Globus pallidus (tissue), 1 donor: ENCODE measurements at regions not wholly inside any gene's neighbourhood (a gene's known extent, or its start where the extent isn't known, plus 50 kb on each side); places are given as distances from the start of the nearest gene placed in this dataset.
"Not testable (repeated sequence)": the region's sequence is repeated elsewhere in the genome, so short reads cannot be mapped to it uniquely, and the experiment has no call there.

Experiments used
- DNase-seq: peaks from one replicate; pipeline ENCODE4 v3.0.0-alpha.2; 2015; ENCODE audit warnings: low spot score

- DNase-seq, result not testable (repeated sequence)
Measured at GRCh38 chr2:111287646-111288568, 167.2 kb downstream of the BCL2L11 start.

DNA sequence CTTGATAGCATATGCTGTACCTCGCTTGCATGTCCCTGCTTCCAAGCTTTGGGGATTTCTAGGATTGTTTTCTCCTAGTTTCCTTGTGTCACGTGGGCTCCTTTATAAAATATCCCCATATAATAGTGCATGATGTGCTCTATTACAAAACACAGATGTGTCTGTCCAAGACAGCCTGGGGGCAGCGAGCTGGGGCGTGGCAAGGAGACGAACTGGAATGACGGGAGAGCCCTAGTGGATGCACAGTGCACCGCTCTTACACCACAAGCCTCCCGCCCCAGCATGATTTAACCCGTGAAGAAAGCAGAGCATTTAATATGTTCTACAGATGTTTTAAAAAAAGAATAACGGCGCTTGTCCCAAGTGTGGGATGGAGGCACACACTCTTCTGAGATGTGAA is 169.7 kb downstream of the BCL2L11 start:
- DNase-seq, result not testable (repeated sequence)

DNA sequence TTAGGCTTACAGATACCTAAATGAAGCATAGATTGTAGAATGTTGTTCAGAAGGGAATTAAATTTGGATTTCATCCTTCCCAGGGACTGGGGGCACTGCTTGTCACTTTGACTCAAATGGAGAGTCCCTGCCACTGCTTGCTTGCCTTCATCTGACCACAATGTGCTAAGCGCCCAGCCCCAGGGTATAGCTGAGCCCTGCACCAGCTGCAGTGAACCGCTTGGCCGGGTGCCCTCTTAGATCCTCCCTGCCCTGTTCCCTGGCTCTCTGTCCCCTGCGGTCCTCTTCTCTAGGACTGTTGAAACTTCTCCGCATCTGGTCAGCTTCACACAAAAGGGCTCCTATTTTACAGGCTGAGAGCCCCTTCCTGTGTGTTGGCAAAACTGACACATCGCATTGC is 170.9 kb downstream of the BCL2L11 start:
- DNase-seq, result not testable (repeated sequence)

- DNase-seq, result not testable (repeated sequence)
Measured at GRCh38 chr2:111292232-111292968, 171.7 kb downstream of the BCL2L11 start.

- not testable (repeated sequence) for DNase-seq
Measured at GRCh38 chr2:111294699-111295098, 174.0 kb downstream of the BCL2L11 start.

DNA sequence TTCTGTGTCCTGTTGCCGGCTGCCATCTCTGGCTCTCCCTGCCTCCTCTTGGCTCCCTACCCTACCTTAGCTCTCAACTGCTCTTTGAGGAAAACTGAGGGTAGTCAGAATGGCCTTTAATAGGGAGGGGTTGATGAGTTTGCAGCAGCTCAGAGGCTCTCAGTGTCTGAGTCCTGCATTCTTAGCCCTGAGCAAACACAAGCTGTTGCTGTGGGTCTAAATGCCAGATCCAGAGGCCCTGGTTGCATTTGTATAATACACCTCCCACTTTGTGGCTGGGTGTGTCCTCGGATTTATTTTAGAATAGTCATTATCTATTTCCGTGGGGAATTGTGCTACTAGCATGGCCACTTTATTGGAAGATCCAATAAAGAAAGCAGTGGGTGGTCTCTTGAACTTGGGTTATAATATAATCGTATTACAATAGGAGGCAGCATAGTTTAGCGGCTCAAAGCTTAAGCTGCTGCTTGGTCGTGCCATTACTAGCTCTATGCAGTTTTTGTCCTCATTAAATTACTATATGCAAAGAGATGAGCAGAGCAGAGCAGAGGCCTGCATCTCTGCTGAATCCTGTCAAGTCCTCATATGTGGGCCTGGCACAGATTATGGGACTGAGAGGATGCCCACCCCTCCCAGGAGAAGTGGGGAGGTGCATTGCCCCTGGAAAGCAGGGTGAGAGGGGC is 175.5 kb downstream of the BCL2L11 start:
- not testable (repeated sequence) for DNase-seq

DNA sequence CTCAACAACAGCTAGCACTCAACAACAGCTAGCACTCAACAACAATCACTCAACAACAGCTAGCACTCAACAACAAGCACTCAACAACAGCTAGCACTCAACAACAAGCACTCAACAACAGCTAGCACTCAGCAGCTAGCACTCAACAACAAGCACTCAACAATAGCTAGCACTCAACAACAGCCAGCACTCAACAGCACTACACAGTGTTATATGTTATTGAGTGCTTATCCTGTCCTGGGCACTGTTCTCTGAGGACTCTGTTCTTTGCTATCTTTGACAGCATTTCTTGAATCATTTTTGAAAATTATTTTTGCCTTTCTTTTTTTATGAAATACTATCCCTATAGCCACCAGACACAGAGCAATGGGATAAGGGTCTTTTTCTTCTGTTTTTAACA is 176.4 kb downstream of the BCL2L11 start:
- DNase-seq, result not testable (repeated sequence)

DNA sequence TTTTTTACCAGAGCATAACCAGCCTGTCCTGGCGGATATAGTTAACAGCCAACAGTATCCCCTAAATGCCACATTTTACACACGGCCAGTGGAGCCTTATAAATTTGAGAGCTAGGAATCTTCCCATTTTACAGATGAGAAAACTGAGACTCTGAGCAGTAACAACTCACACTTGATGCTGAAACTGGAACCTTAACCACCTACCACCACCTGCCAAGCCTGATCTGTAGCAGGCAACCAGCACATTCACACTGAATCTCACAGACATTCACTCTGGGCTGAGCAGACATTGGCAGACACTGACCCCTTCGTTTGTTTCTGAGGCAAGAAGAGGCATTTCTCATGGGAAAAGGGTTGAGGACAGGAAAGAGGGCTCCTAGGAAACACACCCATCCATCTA is 178.2 kb downstream of the BCL2L11 start:
- not testable (repeated sequence) for DNase-seq

GRCh38 chr2:111299635-111300034 is 178.9 kb downstream of the BCL2L11 start:
- not testable (repeated sequence) for DNase-seq

- DNase-seq, result not testable (repeated sequence)
Measured at GRCh38 chr2:111301677-111302076, 181.0 kb downstream of the BCL2L11 start.

DNA sequence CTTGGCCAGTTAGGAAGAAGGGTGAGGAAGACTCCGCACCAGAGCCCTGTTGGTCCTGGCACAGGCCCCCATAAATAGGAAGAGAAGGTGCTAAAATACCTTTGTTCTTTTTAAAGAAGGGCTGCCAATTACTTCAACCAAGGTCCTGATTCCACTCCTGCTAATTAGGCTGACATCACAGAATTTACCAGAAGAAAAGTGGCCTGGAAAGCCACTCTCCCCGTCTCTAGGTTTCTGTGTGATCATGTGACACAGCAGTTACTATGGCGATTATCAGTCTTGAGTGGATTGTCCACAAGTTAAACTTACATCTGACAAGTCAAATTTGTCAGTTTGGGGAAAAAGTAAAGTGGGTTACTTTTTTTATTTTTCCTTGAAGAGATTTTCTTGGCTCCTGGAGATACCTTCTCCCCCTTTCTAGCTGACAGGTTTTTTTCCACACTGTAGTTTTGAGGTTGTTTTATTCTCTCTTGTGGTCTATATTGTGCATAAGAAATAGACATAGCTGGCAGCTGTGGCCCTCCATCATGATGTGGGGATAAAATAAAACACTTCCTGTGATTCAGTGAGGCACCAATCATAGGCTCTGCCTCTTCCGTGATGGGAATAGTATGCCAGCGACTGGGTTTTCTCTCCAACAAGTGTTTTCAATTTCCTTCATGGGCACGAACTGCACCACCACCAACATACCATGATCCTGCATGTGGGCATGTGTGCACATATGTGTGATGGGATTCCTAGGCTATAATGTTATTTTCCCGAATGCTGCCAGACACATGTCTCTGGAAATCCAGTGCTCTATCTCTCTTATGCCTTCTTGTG is 181.9 kb downstream of the BCL2L11 start:
- DNase-seq, result not testable (repeated sequence)

GRCh38 chr2:111307302-111307701 is 186.6 kb downstream of the BCL2L11 start:
- DNase-seq, result not testable (repeated sequence)

DNA sequence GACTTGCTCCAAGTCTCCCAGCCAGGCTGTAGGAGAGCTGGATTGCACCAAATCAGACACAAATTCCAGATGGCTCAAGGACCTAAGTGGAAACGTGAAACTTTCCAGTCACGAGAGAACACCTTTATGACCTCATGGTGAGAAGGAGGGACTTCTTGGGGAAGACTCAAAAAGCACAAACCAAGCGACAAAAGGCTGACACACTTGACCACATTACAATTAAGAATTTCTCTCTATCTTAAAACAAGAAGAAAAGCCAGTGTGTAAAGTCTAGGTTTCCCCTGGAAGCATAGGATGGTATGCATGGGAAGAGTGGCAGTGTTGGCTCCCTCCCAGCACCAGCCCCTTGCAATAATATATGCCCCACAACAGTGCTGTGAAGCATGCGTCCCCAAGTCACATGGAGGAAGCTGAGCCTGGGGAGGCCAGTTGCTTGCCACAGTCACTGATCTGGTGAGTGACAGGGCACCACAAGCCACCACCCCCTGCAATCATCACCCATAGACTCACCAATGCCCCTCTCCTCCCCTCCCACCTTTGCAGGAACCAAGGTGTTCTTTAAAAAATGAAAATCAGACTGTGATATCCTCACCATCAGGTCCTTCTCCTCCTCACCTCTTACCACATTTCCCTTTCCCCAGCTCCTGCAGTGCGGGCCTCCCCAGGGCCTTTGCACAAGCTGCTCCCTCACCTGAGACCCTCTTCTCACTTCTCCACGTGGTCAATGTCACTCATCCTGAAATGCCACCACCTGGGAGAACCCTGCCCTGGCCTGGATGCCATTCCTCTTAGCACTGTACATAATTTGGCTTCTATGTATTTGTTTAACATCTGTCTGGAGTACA is 188.7 kb downstream of the BCL2L11 start:
- DNase-seq, result not testable (repeated sequence)

- not testable (repeated sequence) for DNase-seq
Measured at GRCh38 chr2:111310395-111310794, 189.7 kb downstream of the BCL2L11 start.

DNA sequence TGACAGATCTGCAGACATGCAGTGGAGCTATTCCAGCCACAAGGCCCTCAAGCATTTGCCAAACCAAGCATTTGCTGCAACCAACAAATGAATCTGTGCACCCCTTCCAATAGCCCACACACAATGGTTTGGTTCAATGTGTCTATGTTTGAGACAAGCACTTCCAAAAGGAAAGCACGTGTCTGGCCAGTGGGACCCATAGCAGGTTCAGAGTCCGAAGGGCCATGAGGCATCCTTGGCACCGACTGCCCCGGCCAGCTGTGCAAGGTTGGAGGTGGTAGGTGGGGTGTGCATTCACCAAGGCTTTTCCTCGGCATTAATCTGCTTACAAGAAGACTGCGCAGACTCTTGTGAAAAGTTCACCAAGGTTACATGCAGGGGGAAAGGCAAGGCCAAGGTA is 190.9 kb downstream of the BCL2L11 start:
- not testable (repeated sequence) for DNase-seq

DNA sequence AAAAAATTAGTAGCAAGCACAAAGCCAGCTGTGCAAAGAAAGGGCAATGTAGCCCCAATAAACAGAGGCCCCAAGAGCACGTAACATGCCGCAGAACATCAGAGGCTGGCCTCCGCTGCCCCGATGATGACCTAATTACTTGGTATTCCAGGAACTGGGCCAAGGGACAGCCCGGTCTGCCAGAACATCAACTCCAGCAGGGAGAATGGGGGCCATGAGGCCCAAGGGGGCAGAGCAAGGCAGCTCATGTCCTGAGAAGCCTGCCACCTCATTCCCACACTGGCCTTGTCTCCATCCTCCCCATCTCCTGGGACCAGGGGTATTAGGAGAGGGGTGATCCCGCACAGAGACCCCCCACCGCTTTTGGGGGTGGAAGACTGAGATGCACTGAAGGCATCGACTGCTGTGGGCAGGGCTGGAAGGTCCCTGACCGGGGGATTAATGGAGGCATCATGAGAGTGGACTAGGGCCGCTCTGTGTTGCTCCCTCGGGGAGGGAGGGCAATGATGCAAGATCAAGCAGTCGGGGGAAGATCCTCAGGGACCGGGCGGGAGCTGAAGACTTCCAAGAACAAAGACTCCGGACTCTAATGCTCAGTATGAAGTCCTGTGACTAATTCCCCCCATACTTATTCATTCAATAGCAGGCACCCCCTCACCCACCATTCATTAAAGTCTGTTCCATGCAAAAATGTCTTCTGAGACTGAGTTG is 192.3 kb downstream of the BCL2L11 start:
- DNase-seq, result peak; percentile 59

DNA sequence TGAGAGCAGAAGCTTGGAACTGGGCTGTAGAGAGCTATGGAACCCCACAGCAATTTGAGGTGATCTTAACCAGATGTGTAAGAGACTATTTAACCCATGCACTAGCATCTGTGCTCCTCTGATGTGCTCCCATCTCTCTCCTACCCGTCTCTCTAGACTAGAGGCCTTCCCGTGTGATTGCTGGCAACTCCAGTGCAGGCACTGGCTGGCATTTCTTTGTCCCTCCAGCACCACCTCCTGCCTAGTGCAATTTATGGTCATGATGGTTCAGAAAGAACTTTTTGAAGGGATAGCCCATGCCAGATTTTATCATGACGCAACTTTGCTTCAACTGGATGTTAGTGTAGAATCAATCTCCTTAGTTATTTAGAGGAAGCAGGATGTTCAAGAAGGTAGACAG is 193.0 kb downstream of the BCL2L11 start:
- peak; percentile 24 for DNase-seq

- DNase-seq, result not testable (repeated sequence)
Measured at GRCh38 chr2:111315188-111315917, 194.6 kb downstream of the BCL2L11 start.

GRCh38 chr2:111316221-111316741 is 195.6 kb downstream of the BCL2L11 start:
- not testable (repeated sequence) for DNase-seq
